ENCODE measurements at regions not wholly inside any gene's neighbourhood (a gene's known extent, or its start where the extent isn't known, plus 50 kb on each side); places are given as distances from the start of the nearest gene placed in this dataset.

GRCh38 chr5:56493766-56494165 lies 260.6 kb upstream of the ANKRD55 start:
- no peak for DNase-seq (ENCODE audit: low read depth in 2 of 3, low spot score in 1 of 3)

- DNase-seq (ENCODE audit: low read depth in 2 of 3, low spot score in 1 of 3) = no peak
These were observed 260.2 kb upstream of the ANKRD55 start for GRCh38 chr5:56493308-56493707.

GRCh38 chr5:56492812-56493211 lies 259.7 kb upstream of the ANKRD55 start:
- DNase-seq (ENCODE audit: low read depth in 2 of 3, low spot score in 1 of 3) = no peak

- peak in 2 of 3 donors; percentile 38 to 43 for DNase-seq (ENCODE audit: low read depth in 2 of 3, low spot score in 1 of 3)
These were observed 257.9 kb upstream of the ANKRD55 start for GRCh38 chr5:56490971-56491468.

- DNase-seq (ENCODE audit: low read depth in 2 of 3, low spot score in 1 of 3) = no peak
These were observed 256.1 kb upstream of the ANKRD55 start for GRCh38 chr5:56489272-56489671.

- no peak for DNase-seq (ENCODE audit: low read depth in 2 of 3, low spot score in 1 of 3)
These were observed 254.5 kb upstream of the ANKRD55 start for GRCh38 chr5:56487528-56488115.

- DNase-seq (ENCODE audit: low read depth in 2 of 3, low spot score in 1 of 3) = no peak
These were observed 249.2 kb upstream of the ANKRD55 start for GRCh38 chr5:56482363-56482762.

GRCh38 chr5:56481428-56482357 lies 248.6 kb upstream of the ANKRD55 start:
- DNase-seq (ENCODE audit: low read depth in 2 of 3, low spot score in 1 of 3) = no peak

GRCh38 chr5:56480705-56481427 lies 247.7 kb upstream of the ANKRD55 start:
- DNase-seq (ENCODE audit: low read depth in 2 of 3, low spot score in 1 of 3) = no peak

- no peak for DNase-seq (ENCODE audit: low read depth in 2 of 3, low spot score in 1 of 3)
These were observed 247.1 kb upstream of the ANKRD55 start for GRCh38 chr5:56480078-56480704.

- DNase-seq (ENCODE audit: low read depth in 2 of 3, low spot score in 1 of 3) = no peak
These were observed 246.6 kb upstream of the ANKRD55 start for GRCh38 chr5:56479696-56480077.

- DNase-seq (ENCODE audit: low read depth in 2 of 3, low spot score in 1 of 3) = no peak
These were observed 246.0 kb upstream of the ANKRD55 start for GRCh38 chr5:56479126-56479525.

- DNase-seq (ENCODE audit: low read depth in 2 of 3, low spot score in 1 of 3) = no peak
These were observed 244.9 kb upstream of the ANKRD55 start for GRCh38 chr5:56478062-56478461.

GRCh38 chr5:56476487-56476856 lies 243.3 kb upstream of the ANKRD55 start:
- DNase-seq (ENCODE audit: low read depth in 2 of 3, low spot score in 1 of 3) = no peak

GRCh38 chr5:56475689-56476486 lies 242.8 kb upstream of the ANKRD55 start:
- DNase-seq (ENCODE audit: low read depth in 2 of 3, low spot score in 1 of 3) = no peak

GRCh38 chr5:56471707-56472106 lies 238.6 kb upstream of the ANKRD55 start:
- no peak for DNase-seq (ENCODE audit: low read depth in 2 of 3, low spot score in 1 of 3)

GRCh38 chr5:56470007-56470406 lies 236.9 kb upstream of the ANKRD55 start:
- no peak for DNase-seq (ENCODE audit: low read depth in 2 of 3, low spot score in 1 of 3)

- no peak for DNase-seq (ENCODE audit: low read depth in 2 of 3, low spot score in 1 of 3)
These were observed 235.1 kb upstream of the ANKRD55 start for GRCh38 chr5:56468277-56468676.

GRCh38 chr5:56467176-56467717 lies 234.1 kb upstream of the ANKRD55 start:
- no peak for DNase-seq (ENCODE audit: low read depth in 2 of 3, low spot score in 1 of 3)

GRCh38 chr5:56466136-56466816 lies 233.1 kb upstream of the ANKRD55 start:
- DNase-seq (ENCODE audit: low read depth in 2 of 3, low spot score in 1 of 3) = no peak

Measured in stimulated activated CD4-positive, alpha-beta T cell treated with anti-CD3 and anti-CD28 coated beads, Interleukin-12 subunit alpha, Interleukin-12 subunit beta, amount 100 ng/mL, for 48 hours (primary cell).